GM23248 (cell line): ENCODE measurements at regions not wholly inside any gene's neighbourhood (a gene's known extent, or its start where the extent isn't known, plus 50 kb on each side); places are given as distances from the start of the nearest gene placed in this dataset.

Experiments used
- EZH2 ChIP-seq: fragments of 200-600 bp; sonication (generic); IDR thresholded peaks from 2 replicates; pipeline ENCODE4 v1.6.1; 2018; ENCODE audit warnings: antibody characterized with exemption, mild to moderate bottlenecking; ENCODE audit not compliant: insufficient read depth, poor library complexity, severe bottlenecking
- EZH2phosphoT487 ChIP-seq: fragments of 200-600 bp; sonication (generic); IDR thresholded peaks from 2 replicates; pipeline ENCODE4 v1.6.1; 2018; ENCODE audit warnings: antibody characterized with exemption, moderate library complexity, mild to moderate bottlenecking, low read depth; ENCODE audit not compliant: insufficient read depth

DNA sequence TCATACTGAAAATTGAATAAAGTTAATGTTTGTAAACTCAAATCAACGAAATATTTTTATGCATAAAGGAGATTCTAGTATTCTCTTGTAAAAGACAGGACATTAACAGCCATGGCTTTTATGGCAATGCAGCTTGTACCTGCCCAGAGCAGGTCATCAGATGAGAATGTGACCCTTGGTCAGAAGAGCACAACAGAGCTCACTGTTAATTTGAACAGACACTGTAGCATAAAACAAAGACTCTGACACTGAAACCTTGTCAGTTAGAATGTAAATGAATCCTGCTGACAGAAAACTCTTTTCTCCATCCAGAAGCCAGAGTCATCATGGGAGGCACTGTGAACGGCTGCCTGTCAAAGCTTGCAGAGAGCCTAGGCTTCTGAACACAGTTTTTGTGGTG is 410.6 kb downstream of the RAP2B start:
- TF ChIP-seq EZH2: no peak
- TF ChIP-seq EZH2phosphoT487: no peak
